Right forelimb (tissue), 1 donor: ENCODE measurements at regions not wholly inside any gene's neighbourhood (a gene's known extent, or its start where the extent isn't known, plus 50 kb on each side); places are given as distances from the start of the nearest gene placed in this dataset.
"Not testable (repeated sequence)": the region's sequence is repeated elsewhere in the genome, so short reads cannot be mapped to it uniquely, and the experiment has no call there.

Experiments
- DNase-seq: peaks from one replicate; pipeline ENCODE4 v3.0.0-alpha.2; 2018

GRCh38 chr5:39720136-39720535, 295.4 kb upstream of the DAB2 start:
- no peak for DNase-seq

GRCh38 chr5:39717176-39717897, 292.6 kb upstream of the DAB2 start:
- no peak for DNase-seq

GRCh38 chr5:39716532-39717028, 291.8 kb upstream of the DAB2 start:
- DNase-seq = no peak

- DNase-seq = peak; percentile 49
Observed at GRCh38 chr5:39714036-39714698, 289.4 kb upstream of the DAB2 start.

- DNase-seq = no peak
Observed at GRCh38 chr5:39713250-39713916, 288.6 kb upstream of the DAB2 start.

- DNase-seq = no peak
Observed at GRCh38 chr5:39712316-39713249, 287.8 kb upstream of the DAB2 start.

- no peak for DNase-seq
Observed at GRCh38 chr5:39711821-39712220, 287.0 kb upstream of the DAB2 start.

GRCh38 chr5:39709032-39709431, 284.3 kb upstream of the DAB2 start:
- no peak for DNase-seq

- DNase-seq = no peak
Observed at GRCh38 chr5:39702928-39703327, 278.1 kb upstream of the DAB2 start.

- DNase-seq = no peak
Observed at GRCh38 chr5:39700523-39700922, 275.7 kb upstream of the DAB2 start.

- no peak for DNase-seq
Observed at GRCh38 chr5:39698838-39699560, 274.2 kb upstream of the DAB2 start.

- DNase-seq = no peak
Observed at GRCh38 chr5:39697881-39698280, 273.1 kb upstream of the DAB2 start.

GRCh38 chr5:39696672-39697398, 272.1 kb upstream of the DAB2 start:
- no peak for DNase-seq

- no peak for DNase-seq
Observed at GRCh38 chr5:39691993-39692392, 267.2 kb upstream of the DAB2 start.

GRCh38 chr5:39691136-39691535, 266.4 kb upstream of the DAB2 start:
- DNase-seq = no peak

- no peak for DNase-seq
Observed at GRCh38 chr5:39689919-39690318, 265.1 kb upstream of the DAB2 start.

GRCh38 chr5:39687924-39688323, 263.1 kb upstream of the DAB2 start:
- not testable (repeated sequence) for DNase-seq

GRCh38 chr5:39680213-39680612, 255.4 kb upstream of the DAB2 start:
- DNase-seq = no peak

GRCh38 chr5:39678534-39678933, 253.8 kb upstream of the DAB2 start:
- no peak for DNase-seq

GRCh38 chr5:39675676-39676075, 250.9 kb upstream of the DAB2 start:
- DNase-seq = no peak
